GM19452 (cell line): ENCODE measurements at regions not wholly inside any gene's neighbourhood (a gene's known extent, or its start where the extent isn't known, plus 50 kb on each side); places are given as distances from the start of the nearest gene placed in this dataset.

Source experiments
- ATAC-seq: cut with Tn5 transposase; IDR thresholded peaks from one replicate; pipeline ENCODE4 v1.9.1; 2021; ENCODE audit not compliant: unreplicated experiment

DNA sequence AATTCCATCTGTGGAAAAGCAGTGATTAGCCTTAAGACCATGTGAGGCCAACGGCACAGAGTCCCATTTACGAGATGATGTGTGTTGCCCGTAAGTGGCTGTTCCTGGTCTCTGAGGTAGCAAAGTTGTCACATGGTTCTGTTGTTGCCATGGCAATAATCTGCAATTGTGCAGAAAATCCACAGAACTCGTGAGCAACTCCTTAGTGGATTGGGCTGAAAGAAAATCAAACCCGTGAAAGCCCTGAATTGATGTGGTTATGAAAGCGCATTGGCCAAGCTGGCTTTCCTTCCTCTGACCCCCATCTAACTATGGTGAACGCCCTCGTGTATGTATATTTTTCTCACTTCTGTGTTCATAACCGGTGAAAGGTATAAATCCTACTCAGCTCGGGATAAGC lies 614.7 kb downstream of the EBF1 start:
- ATAC-seq, result no peak

DNA sequence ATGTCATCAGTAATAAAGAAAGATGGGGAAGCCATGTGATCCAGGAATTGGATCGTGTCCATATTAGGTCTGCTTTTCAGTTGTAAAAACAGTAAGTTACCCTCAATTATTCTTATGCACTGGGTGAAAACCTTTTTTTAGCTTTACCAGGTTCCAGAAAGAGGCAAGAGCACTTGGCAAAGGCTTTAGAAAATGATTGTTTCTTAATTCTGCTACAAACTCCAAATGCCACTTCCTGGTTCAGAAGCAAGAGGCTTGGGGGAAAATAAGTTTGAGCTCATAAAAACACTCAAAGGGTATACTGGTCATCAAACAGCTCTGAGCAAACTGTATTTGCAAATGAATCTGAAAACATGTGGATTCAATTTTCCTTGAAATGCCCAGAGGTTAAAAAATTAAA lies 615.6 kb downstream of the EBF1 start:
- ATAC-seq, result no peak

GRCh38 chr5:158483281-158483860 lies 616.3 kb downstream of the EBF1 start:
- ATAC-seq, result no peak

DNA sequence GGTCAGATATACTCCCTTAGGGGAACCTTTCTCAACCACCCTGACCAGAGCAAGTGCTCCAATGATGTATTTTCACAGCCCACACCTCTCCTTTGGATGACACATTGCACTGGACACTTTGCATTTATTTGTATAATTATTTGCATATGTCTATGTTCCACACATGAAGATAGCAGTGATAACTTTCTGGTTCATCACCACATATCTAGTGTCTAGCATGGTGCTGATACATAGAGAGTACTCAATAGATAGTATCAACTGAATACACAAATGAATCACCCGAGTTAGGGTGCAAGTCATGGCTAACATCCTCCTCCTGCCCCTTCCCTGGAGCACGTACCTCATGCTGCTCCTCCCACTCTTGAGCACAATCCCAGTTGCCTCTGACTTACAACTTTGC lies 617.6 kb downstream of the EBF1 start:
- no peak for ATAC-seq

DNA sequence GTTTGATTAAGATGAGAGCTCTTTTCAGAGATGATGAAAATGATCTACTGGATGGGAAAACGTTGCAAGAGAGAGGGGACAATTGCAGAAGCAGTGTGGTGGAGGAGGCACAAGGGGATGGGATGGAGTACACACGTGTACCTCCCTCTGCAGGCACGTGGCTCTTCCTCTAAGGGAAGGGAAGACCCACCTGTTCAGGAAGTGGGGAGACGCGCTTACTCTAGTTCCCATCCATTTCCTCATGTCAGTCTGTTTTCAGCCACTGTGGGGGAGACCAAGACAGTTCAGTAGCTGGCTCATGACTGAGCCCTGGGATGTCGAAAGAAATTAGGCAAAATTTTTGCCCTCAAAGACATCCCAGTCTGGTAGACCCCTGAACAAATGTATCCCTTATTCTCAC lies 619.2 kb upstream of the CLINT1 start:
- ATAC-seq, result no peak

DNA sequence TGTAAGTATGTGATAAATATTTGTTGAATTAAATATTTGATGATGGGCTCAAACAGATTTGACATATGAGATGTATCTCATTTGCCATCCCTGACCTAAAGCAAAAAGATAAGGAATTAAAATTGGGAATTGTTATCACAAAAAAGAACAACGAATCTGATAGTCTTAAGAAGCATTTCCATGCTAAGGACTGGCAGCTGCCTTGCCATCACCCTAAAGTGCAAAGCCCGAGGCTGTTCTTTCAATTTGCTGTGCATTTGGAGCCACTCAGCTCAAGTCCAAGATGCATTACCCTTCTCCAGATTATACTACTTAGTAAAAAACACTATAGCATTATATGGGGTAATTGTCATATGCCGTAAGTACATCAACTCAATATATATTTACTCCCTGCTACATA lies 618.3 kb upstream of the CLINT1 start:
- ATAC-seq, result no peak

- no peak for ATAC-seq
These were observed 614.2 kb upstream of the CLINT1 start for GRCh38 chr5:158473016-158473635.

- ATAC-seq, result no peak
These were observed 612.6 kb upstream of the CLINT1 start for GRCh38 chr5:158471535-158471924.

DNA sequence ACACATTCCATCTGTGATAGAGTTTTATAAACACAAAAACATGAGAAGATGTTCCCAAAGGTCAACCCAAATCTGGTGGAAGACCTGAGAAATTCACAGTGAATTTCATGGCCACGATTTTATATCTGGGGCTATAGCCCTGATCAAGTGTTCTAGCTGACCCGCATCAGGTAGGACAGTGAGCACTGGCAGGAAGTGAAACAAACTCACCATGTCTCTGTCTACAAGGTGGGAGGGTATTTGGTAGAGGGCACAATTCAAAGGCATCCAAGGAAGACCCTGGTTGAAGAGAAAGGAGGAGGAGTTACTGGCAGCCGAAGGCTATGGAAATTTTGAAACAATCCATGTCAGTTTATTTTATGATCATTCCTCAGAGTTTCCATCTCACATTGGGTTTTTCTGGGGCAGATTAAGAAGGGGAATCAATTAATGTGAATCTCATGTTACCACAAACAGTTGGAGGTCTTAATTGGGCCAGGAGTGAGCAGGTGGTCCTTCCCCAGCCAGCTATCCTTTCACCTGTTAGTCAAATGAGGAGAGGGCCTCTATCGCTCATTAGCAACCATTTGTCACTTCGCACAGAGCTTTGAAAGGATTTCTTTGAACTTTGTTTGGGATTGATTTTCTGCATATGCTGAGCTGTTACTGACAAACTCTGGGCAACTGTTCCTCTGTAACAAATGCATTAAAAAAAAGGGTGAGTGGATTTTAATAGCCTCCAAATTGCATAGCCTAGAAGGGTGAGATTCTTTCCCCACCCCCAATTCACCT lies 612.0 kb upstream of the CLINT1 start:
- ATAC-seq, result no peak

GRCh38 chr5:158468444-158468843 lies 609.5 kb upstream of the CLINT1 start:
- ATAC-seq, result no peak

GRCh38 chr5:158466191-158466590 lies 607.2 kb upstream of the CLINT1 start:
- ATAC-seq, result no peak

- ATAC-seq, result no peak
These were observed 606.4 kb upstream of the CLINT1 start for GRCh38 chr5:158465086-158465972.

DNA sequence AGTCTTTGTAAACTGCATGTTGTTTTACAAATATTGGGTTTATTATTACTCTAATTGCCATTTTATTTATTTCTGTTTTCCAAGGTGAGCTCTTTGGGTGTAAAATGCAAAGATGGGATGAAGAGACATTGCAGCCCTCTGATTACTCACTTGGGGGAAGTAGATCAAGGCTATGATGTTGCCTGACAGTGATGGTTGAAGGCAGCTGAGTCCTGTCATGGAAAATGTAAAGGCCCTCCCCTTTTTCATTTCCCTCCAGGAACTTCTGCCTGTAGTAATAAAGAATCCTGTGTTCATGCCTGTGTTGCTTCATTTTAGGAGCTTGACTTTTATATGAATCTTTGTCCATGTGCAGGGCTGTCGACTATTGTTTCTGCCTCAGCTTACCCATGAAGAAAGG lies 605.4 kb upstream of the CLINT1 start:
- ATAC-seq, result no peak

GRCh38 chr5:158463938-158464337 lies 605.0 kb upstream of the CLINT1 start:
- no peak for ATAC-seq

GRCh38 chr5:158463188-158463587 lies 604.2 kb upstream of the CLINT1 start:
- no peak for ATAC-seq

GRCh38 chr5:158462349-158463114 lies 603.6 kb upstream of the CLINT1 start:
- ATAC-seq, result no peak

DNA sequence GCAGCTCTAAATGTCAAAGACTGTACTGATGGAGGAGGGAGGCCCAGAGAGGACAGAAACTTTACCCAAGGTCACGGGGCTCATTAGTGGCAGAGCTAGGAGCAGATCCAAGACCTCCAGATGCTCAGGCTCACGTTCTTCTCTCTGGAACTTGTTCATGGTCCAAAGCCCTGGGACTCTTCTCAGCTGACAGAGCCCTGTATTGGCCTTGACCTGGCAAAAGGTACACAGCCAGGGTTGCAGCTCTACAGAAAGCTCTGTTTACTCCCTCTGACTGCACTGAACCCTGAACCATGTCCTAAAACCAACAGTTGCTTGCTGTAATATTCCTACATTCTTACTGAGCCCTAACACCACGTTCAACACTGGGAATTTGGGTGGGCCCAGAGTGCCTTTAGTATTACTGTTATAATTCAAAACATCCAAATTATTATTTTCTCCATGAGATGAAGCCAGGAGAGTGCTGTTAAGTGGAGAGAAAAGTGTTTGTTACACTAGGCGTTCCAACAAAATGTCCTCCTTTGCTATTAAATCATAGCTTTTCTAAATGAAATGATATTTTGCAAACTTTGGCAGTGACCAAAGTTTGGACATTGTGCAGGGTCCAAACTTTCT lies 602.4 kb upstream of the CLINT1 start:
- ATAC-seq, result no peak

DNA sequence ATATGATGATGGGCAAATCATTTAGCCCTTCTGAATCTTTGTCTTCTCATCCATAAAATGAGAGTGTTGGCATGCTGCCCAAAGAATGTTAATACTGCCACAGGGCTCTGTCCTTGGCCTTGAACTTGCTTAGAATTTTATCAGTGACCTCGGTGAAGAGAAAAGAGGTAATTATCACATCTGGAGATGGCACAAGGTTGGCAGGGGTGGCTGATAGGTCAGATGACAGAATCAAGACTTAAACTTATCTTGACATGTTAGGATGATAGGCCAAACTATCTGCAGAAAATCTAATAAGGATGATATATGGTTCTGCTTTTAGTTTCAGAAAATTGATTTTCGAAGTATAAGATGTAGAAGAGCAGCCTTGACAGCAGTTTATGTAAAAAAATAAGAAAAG lies 599.1 kb upstream of the CLINT1 start:
- ATAC-seq, result no peak

GRCh38 chr5:158456756-158457155 lies 597.8 kb upstream of the CLINT1 start:
- peak; percentile 61 for ATAC-seq

DNA sequence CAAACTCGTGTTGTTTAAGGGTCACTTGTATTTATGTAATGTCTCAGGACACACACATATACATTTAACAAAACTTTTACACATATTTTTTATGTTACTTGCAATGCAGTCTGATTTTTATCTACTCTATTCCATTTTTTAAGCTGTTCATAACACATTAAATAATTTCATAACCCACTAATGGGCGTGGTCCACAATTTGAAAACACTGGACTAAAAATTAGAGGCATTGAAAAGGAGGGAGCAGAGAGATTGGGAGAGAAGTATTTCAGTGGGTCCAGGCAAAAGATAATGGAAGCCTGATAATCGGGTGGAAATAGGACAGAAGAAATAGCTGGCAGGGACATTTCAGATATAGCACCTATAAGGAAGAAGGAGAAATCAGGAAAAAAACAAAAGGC lies 597.3 kb upstream of the CLINT1 start:
- ATAC-seq, result no peak
